H1 (cell line): ENCODE measurements at regions not wholly inside any gene's neighbourhood (a gene's known extent, or its start where the extent isn't known, plus 50 kb on each side); places are given as distances from the start of the nearest gene placed in this dataset.

Source experiments
- CTCF ChIA-PET: fragments of 300-600 bp; sonication (Branson Sonifier 250); formaldehyde crosslinking; loops from one replicate; lab custom pipeline; 2021; ENCODE audit not compliant: partially characterized antibody; lab: Charles Lee
- POLR2A ChIA-PET: fragments of 300-600 bp; sonication (Branson Sonifier 250); formaldehyde crosslinking; loops from one replicate; lab custom pipeline; 2021; ENCODE audit warnings: inconsistent platforms; ENCODE audit not compliant: partially characterized antibody; lab: Charles Lee
- DNase-seq, 2 experiments: peaks; one replicate each; pipeline versions ENCODE4 v3.0.0 to v3.0.0-alpha.2; 2010 to 2022; ENCODE audit warnings: low spot score in 2 of 2, low read depth in 1 of 2, mixed read lengths in 1 of 2
- FAIRE-seq: peaks from 2 replicates; lab custom pipeline; 2011; peaks lifted over from hg19 to GRCh38; lab: Jason Lieb, UNC
- H2AFZ ChIP-seq: 2 replicates; pipeline ENCODE4 v1.8.1; 2012; ENCODE audit warnings: low read length, inconsistent platforms
- H2AK5ac ChIP-seq: 2 replicates; pipeline ENCODE4 v1.6.1; 2013; ENCODE audit warnings: low read depth, low read length
- H2BK120ac ChIP-seq: replicated peaks from 2 replicates; pipeline ENCODE3; 2013; ENCODE audit warnings: low read depth, low read length, inconsistent platforms
- H2BK12ac ChIP-seq: 2 replicates; pipeline ENCODE4 v1.6.1; 2013; ENCODE audit warnings: low read depth, low read length
- H2BK15ac ChIP-seq: 2 replicates; pipeline ENCODE4 v1.6.1; 2013; ENCODE audit warnings: low read length
- H2BK20ac ChIP-seq: 2 replicates; pipeline ENCODE4 v1.6.1; 2013; ENCODE audit warnings: low read length
- H2BK5ac ChIP-seq: 2 replicates; pipeline ENCODE4 v1.6.1; 2013; ENCODE audit warnings: low read depth, low read length
- H3K14ac ChIP-seq: 2 replicates; pipeline ENCODE4 v1.6.1; 2013; ENCODE audit warnings: inconsistent platforms; ENCODE audit not compliant: insufficient read length
- H3K18ac ChIP-seq: 2 replicates; pipeline ENCODE4 v1.6.1; 2013; ENCODE audit warnings: low read length; ENCODE audit errors: extremely low read depth
- H3K23ac ChIP-seq: 2 replicates; pipeline ENCODE4 v1.6.1; 2013; ENCODE audit warnings: inconsistent platforms; ENCODE audit not compliant: insufficient read length
- H3K23me2 ChIP-seq: 2 replicates; pipeline ENCODE4 v1.6.1; 2013; ENCODE audit warnings: low read depth, low read length
- H3K27ac ChIP-seq: 2 replicates; pipeline ENCODE4 v1.6.1; 2011; ENCODE audit warnings: low read depth, low read length, inconsistent platforms
- H3K27me3 ChIP-seq, 4 experiments: replicated peaks in 1 of 4; 1 replicate in 1 of 4; 2 replicates in 3 of 4; pipeline versions ENCODE4 v1.6.1 to v1.8.1; 2011 to 2013; ENCODE audit warnings: low read length in 3 of 4, mild to moderate bottlenecking in 3 of 4, inconsistent platforms in 2 of 4, mixed read lengths in 2 of 4, moderate library complexity in 1 of 4; ENCODE audit not compliant: control insufficient read depth in 3 of 4, insufficient read depth in 3 of 4; ENCODE audit errors: extremely low read depth in 1 of 4
- H3K36me3 ChIP-seq, 4 experiments: 2 replicates each; pipeline versions ENCODE4 v1.6.1 to v1.8.1; 2011 to 2013; ENCODE audit warnings: mild to moderate bottlenecking in 4 of 4, low read length in 3 of 4, moderate library complexity in 2 of 4, control low read depth in 1 of 4, inconsistent platforms in 1 of 4; ENCODE audit not compliant: insufficient read depth in 4 of 4, control insufficient read depth in 2 of 4
- H3K4ac ChIP-seq: replicated peaks from 2 replicates; pipeline ENCODE3; 2013; ENCODE audit warnings: low read length, low read depth, mixed read lengths, inconsistent platforms; ENCODE audit not compliant: insufficient read length
- H3K4me1 ChIP-seq, 4 experiments: replicated peaks in 1 of 4; 1 replicate in 1 of 4; 2 replicates in 3 of 4; pipeline versions ENCODE4 v1.6.1 to v1.8.1; 2011 to 2013; ENCODE audit warnings: low read length in 3 of 4, inconsistent platforms in 2 of 4, mixed read lengths in 1 of 4; ENCODE audit not compliant: insufficient read depth in 4 of 4, control insufficient read depth in 3 of 4
- H3K4me2 ChIP-seq, 2 experiments: 2 replicates each; pipeline versions ENCODE4 v1.6.1 to v1.8.1; 2011 to 2013; ENCODE audit warnings: low read depth in 2 of 2, low read length in 2 of 2, control low read depth in 1 of 2, inconsistent platforms in 1 of 2, mild to moderate bottlenecking in 1 of 2; ENCODE audit not compliant: insufficient read depth in 1 of 2
- H3K4me3 ChIP-seq, 4 experiments: fragments of 200-600, 300-600 bp in 1 of 4; sonication (generic), shearing (Covaris generic), sonication (Bioruptor Twin) in 1 of 4; 2 replicates each; pipeline versions ENCODE4 v1.5.1 to v1.8.1; 2011 to 2016; ENCODE audit warnings: low read length in 4 of 4, low read depth in 3 of 4, control low read depth in 2 of 4, inconsistent platforms in 2 of 4, mild to moderate bottlenecking in 2 of 4, mixed read lengths in 1 of 4, moderate library complexity in 1 of 4; ENCODE audit not compliant: insufficient read depth in 2 of 4; ENCODE audit errors: extremely low read depth in 1 of 4
- H3K56ac ChIP-seq: replicated peaks from 2 replicates; pipeline ENCODE3; 2013; ENCODE audit warnings: low read depth, mild to moderate bottlenecking, mixed read lengths, low read length, inconsistent platforms; ENCODE audit not compliant: insufficient read length
- H3K79me1 ChIP-seq: 2 replicates; pipeline ENCODE4 v1.6.1; 2013; ENCODE audit warnings: low read depth, low read length, control low read depth
- H3K79me2 ChIP-seq, 2 experiments: 2 replicates each; pipeline versions ENCODE4 v1.6.1 to v1.8.1; 2012 to 2013; ENCODE audit warnings: low read length in 2 of 2, mild to moderate bottlenecking in 2 of 2, inconsistent platforms in 1 of 2; ENCODE audit not compliant: insufficient read depth in 2 of 2, control insufficient read depth in 1 of 2
- H3K9ac ChIP-seq, 4 experiments: replicated peaks in 1 of 4; 1 replicate in 1 of 4; 2 replicates in 3 of 4; pipeline versions ENCODE4 v1.6.1 to v1.8.1; 2011 to 2013; ENCODE audit warnings: low read depth in 3 of 4, low read length in 3 of 4, control low read depth in 2 of 4, mild to moderate bottlenecking in 2 of 4, moderate library complexity in 2 of 4, inconsistent platforms in 1 of 4; ENCODE audit errors: extremely low read depth in 1 of 4
- H3K9me3 ChIP-seq, 2 experiments: 2 replicates each; pipeline versions ENCODE4 v1.6.1 to v1.8.1; 2012 to 2013; ENCODE audit warnings: mild to moderate bottlenecking in 2 of 2, moderate library complexity in 2 of 2, control low read depth in 1 of 2, inconsistent platforms in 1 of 2, low read depth in 1 of 2, low read length in 1 of 2, mixed read lengths in 1 of 2; ENCODE audit not compliant: insufficient read depth in 2 of 2
- H4K20me1 ChIP-seq, 2 experiments: replicated peaks in 1 of 2; 2 replicates each; pipeline versions ENCODE3 to v1.8.1; 2011 to 2013; ENCODE audit warnings: inconsistent platforms in 2 of 2, low read length in 2 of 2, mild to moderate bottlenecking in 1 of 2; ENCODE audit not compliant: insufficient read depth in 2 of 2, control insufficient read depth in 1 of 2
- H4K5ac ChIP-seq: 2 replicates; pipeline ENCODE4 v1.6.1; 2013; ENCODE audit warnings: low read length, low read depth, mixed read lengths, inconsistent platforms; ENCODE audit not compliant: insufficient read length
- H4K8ac ChIP-seq: 2 replicates; pipeline ENCODE4 v1.8.0; 2013; ENCODE audit warnings: mild to moderate bottlenecking, moderate library complexity, low read length, inconsistent platforms; ENCODE audit not compliant: insufficient read depth; ENCODE audit errors: extremely low read depth
- H4K91ac ChIP-seq: replicated peaks from 2 replicates; pipeline ENCODE3; 2013; ENCODE audit warnings: low read length, mixed read lengths, inconsistent platforms; ENCODE audit not compliant: insufficient read length
- ASH2L ChIP-seq: fragments of 200-600, 300-600 bp; sonication (generic); IDR thresholded peaks from one replicate; pipeline ENCODE4 v1.7.1; 2017; ENCODE audit warnings: low read length
- CBX8 ChIP-seq: fragments of 300-800, 300-1000 bp; sonication (generic); IDR thresholded peaks from 2 replicates; pipeline ENCODE4 v1.7.1; 2016; ENCODE audit warnings: low read depth, low read length, borderline replicate concordance
- CTCF ChIP-seq, 3 experiments: IDR thresholded peaks; 1 replicate in 2 of 3; 2 replicates in 1 of 3; pipeline versions ENCODE4 v1.5.1 to v1.6.1; 2011; ENCODE audit warnings: low read length in 3 of 3, mild to moderate bottlenecking in 3 of 3, inconsistent platforms in 2 of 3, low read depth in 1 of 3, moderate library complexity in 1 of 3; ENCODE audit not compliant: insufficient read depth in 1 of 3; ENCODE audit errors: control extremely low read depth in 1 of 3
- EP300 ChIP-seq, 2 experiments: IDR thresholded peaks; 1 replicate in 1 of 2; 2 replicates in 1 of 2; pipeline ENCODE4 v1.6.1; 2011 to 2012; ENCODE audit warnings: low read depth in 2 of 2, low read length in 2 of 2, mild to moderate bottlenecking in 2 of 2, borderline replicate concordance in 1 of 2, inconsistent platforms in 1 of 2, moderate library complexity in 1 of 2
- KDM1A ChIP-seq: fragments of 200-600, 300-600 bp; sonication (generic); IDR thresholded peaks from 2 replicates; pipeline ENCODE4 v1.7.1; 2016; ENCODE audit warnings: mild to moderate bottlenecking, low read length, borderline replicate concordance
- KDM4A ChIP-seq: IDR thresholded peaks from one replicate; pipeline ENCODE4 v1.7.1; 2012; ENCODE audit warnings: low read depth, mild to moderate bottlenecking, moderate library complexity, low read length, inconsistent platforms; ENCODE audit not compliant: severe bottlenecking
- SIN3A ChIP-seq, 2 experiments: IDR thresholded peaks in 1 of 2; conservative IDR thresholded peaks in 1 of 2; 2 replicates each; pipeline ENCODE4 v1.6.1; 2011 to 2012; ENCODE audit warnings: low read length in 2 of 2, improper control_type of control experiment in 1 of 2, low read depth in 1 of 2, mild to moderate bottlenecking in 1 of 2
- SRF ChIP-seq: IDR thresholded peaks from 2 replicates; pipeline ENCODE4 v1.6.1; 2011; ENCODE audit warnings: mild to moderate bottlenecking, low read depth, low read length, moderate library complexity
- SUZ12 ChIP-seq: fragments of 200-600 bp; sonication (generic); IDR thresholded peaks from 2 replicates; pipeline ENCODE4 v1.6.1; 2012; ENCODE audit warnings: mild to moderate bottlenecking, inconsistent platforms, low read length, moderate library complexity, mixed read lengths
- WGBS, 2 experiments: shearing (Covaris generic) in 1 of 2; methylation state at CpG; one replicate each; pipeline versions ENCODE4 v1.1.6 to v1.1.7; 2013 to 2015; ENCODE audit warnings: low lambda C conversion rate in 2 of 2, mixed read lengths in 2 of 2, inconsistent platforms in 1 of 2, low coverage in 1 of 2, missing lambda C conversion rate in 1 of 2; ENCODE audit not compliant: insufficient replicate concordance in 2 of 2, insufficient coverage in 1 of 2, insufficient read length in 1 of 2; ENCODE audit errors: extremely low coverage in 1 of 2, missing lambda C conversion rate in 1 of 2; 5-methylcytosine and 5-hydroxymethylcytosine counted together

- Histone ChIP-seq H3K18ac (no peak overlapping the region), H3K79me2 (no peaks in the 10 kb centered on the region), H3K23me2 (no peaks in the 10 kb centered on the region), H3K4me2 (no peak overlapping the region), H4K8ac (no peak overlapping the region), H3K79me1 (no peaks in the 10 kb centered on the region), H4K20me1 (no peaks in the 10 kb centered on the region), H2BK20ac (no peak overlapping the region), H3K4me3 (no peak overlapping the region), H3K9ac (no peak overlapping the region), H2BK15ac (no peak overlapping the region), H2AFZ (no peak overlapping the region), H3K23ac (no peak overlapping the region), H2BK5ac (no peak overlapping the region), H4K91ac (no peak overlapping the region), H3K9me3 (no peaks in the 10 kb centered on the region), H3K4me1 (peaks cover 0 to 11% (median 3%) of the 10 kb centered on the region in 4 experiments; a peak in 3 of 7 replicates), H3K4ac (no peak overlapping the region), H4K5ac (no peak overlapping the region), H3K36me3 (no peaks in the 10 kb centered on the region), H3K27me3 (no peaks in the 10 kb centered on the region; a peak in 1 of 7 replicates), H2AK5ac (no peak overlapping the region), H3K27ac (no peak overlapping the region), H2BK120ac (no peak overlapping the region), H3K14ac (no peak overlapping the region), H2BK12ac (no peak overlapping the region), H3K56ac (no peak overlapping the region)
- CTCF ChIA-PET, result no interaction called here
- POLR2A ChIA-PET, result no interaction called here
- DNase-seq (no peak), FAIRE-seq (no peak)
- 93% methylated on average over 2 of the region's 2 CpGs; no CpG with 5 or more reads in 1 of the 2 experiments for WGBS, 2 experiments
- TF ChIP-seq KDM4A (no peak), SIN3A (conservative IDR thresholded peaks at IDR 0.05 in 1 of 2, IDR thresholded peaks at IDR 0.05 in 1 of 2; ENCODE audit: low read depth in 1 of 2, low read length in 2 of 2) (no peak), EP300 (IDR thresholded peaks at IDR 0.05; ENCODE audit: borderline replicate concordance in 1 of 2, low read depth in 2 of 2, low read length in 2 of 2) (no peak), SUZ12 (no peak), CTCF (IDR thresholded peaks at IDR 0.05; ENCODE audit: control extremely low read depth in 1 of 3, insufficient read depth in 1 of 3, low read depth in 1 of 3, low read length in 3 of 3) (no peak), KDM1A (no peak), ASH2L (no peak), CBX8 (no peak), SRF (no peak)
Measured at GRCh38 chr16:76204249-76204648, 73.0 kb upstream of the CNTNAP4 start.
